GM19324 (cell line): ENCODE measurements at regions not wholly inside any gene's neighbourhood (a gene's known extent, or its start where the extent isn't known, plus 50 kb on each side); places are given as distances from the start of the nearest gene placed in this dataset.

ENCODE experiments used
- ATAC-seq: cut with Tn5 transposase; IDR thresholded peaks from one replicate; pipeline ENCODE4 v1.9.1; 2021; ENCODE audit warnings: mild to moderate bottlenecking, moderate library complexity; ENCODE audit not compliant: unreplicated experiment, low FRiP score

GRCh38 chr7:45235905-45236304 is 78.3 kb downstream of the RAMP3 start:
- no peak for ATAC-seq

- no peak for ATAC-seq
Observed at GRCh38 chr7:45236666-45237065, 79.1 kb downstream of the RAMP3 start.

GRCh38 chr7:45237788-45238461 is 80.3 kb downstream of the RAMP3 start:
- ATAC-seq = no peak

- no peak for ATAC-seq
Observed at GRCh38 chr7:45238806-45239205, 81.2 kb downstream of the RAMP3 start.

GRCh38 chr7:45239486-45239885 is 81.9 kb downstream of the RAMP3 start:
- no peak for ATAC-seq

- ATAC-seq = no peak
Observed at GRCh38 chr7:45240273-45240771, 82.7 kb downstream of the RAMP3 start.

GRCh38 chr7:45240926-45241325 is 83.3 kb downstream of the RAMP3 start:
- ATAC-seq = no peak

- ATAC-seq = no peak
Observed at GRCh38 chr7:45241339-45242109, 83.9 kb downstream of the RAMP3 start.

- ATAC-seq = no peak
Observed at GRCh38 chr7:45242261-45242660, 84.7 kb downstream of the RAMP3 start.

- no peak for ATAC-seq
Observed at GRCh38 chr7:45242698-45243097, 85.1 kb downstream of the RAMP3 start.

- no peak for ATAC-seq
Observed at GRCh38 chr7:45244981-45245380, 87.4 kb downstream of the RAMP3 start.

GRCh38 chr7:45246339-45246738 is 88.7 kb downstream of the RAMP3 start:
- ATAC-seq = no peak

- no peak for ATAC-seq
Observed at GRCh38 chr7:45252248-45252647, 94.7 kb downstream of the RAMP3 start.

- no peak for ATAC-seq
Observed at GRCh38 chr7:45252857-45253256, 95.3 kb downstream of the RAMP3 start.

- no peak for ATAC-seq
Observed at GRCh38 chr7:45253368-45253767, 95.8 kb downstream of the RAMP3 start.

GRCh38 chr7:45255187-45255586 is 97.6 kb downstream of the RAMP3 start:
- ATAC-seq = no peak

- ATAC-seq = no peak
Observed at GRCh38 chr7:45256309-45256708, 98.7 kb downstream of the RAMP3 start.

- no peak for ATAC-seq
Observed at GRCh38 chr7:45256775-45257174, 99.2 kb downstream of the RAMP3 start.

GRCh38 chr7:45257284-45257683 is 99.7 kb downstream of the RAMP3 start:
- no peak for ATAC-seq

- no peak for ATAC-seq
Observed at GRCh38 chr7:45258533-45259226, 101.1 kb downstream of the RAMP3 start.

- no peak for ATAC-seq
Observed at GRCh38 chr7:45259227-45259596, 101.6 kb downstream of the RAMP3 start.
